ENCODE measurements at regions not wholly inside any gene's neighbourhood (a gene's known extent, or its start where the extent isn't known, plus 50 kb on each side); places are given as distances from the start of the nearest gene placed in this dataset.
"Not testable (repeated sequence)": the region's sequence is repeated elsewhere in the genome, so short reads cannot be mapped to it uniquely, and the experiment has no call there.

DNA sequence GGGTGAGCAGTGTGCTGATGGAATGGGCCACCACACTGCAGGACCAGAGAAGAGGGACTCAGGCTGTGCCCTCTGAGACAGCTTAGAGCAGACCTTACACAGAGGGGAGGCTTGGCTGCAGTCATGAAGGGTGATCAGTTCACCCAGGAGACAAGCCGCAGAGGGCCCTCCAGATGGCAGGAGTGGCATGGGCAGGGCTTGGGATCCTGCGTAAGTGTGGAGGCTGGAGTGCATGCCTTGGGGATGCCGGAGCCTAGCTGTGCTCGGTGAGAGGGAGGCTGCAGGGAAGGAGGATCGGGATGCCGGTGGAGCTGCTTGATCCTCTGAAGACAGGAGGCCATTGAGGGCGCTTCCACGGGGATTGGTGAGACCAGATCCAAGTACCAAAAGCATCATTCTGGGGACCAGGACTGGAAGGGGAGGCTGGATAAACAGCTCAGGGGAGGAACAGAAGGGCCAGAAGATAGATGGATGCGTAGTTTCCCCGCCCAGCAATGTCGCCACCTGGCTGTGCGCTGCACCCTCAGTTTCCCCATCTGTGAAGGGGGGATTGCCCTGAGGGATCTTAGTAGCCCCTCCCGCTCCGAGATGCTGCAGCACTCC is 163.4 kb downstream of the INHBB start:
- ChIA-PET POLR2A (no interaction called here), CTCF (no interaction called here)

- CTCF ChIA-PET = no interaction called here
These were observed 164.2 kb downstream of the INHBB start for GRCh38 chr2:120509991-120510735.

GRCh38 chr2:120510751-120511395 is 164.9 kb downstream of the INHBB start:
- CTCF ChIA-PET = no interaction called here
- POLR2A ChIA-PET = no interaction called here

More at GRCh38 chr2:120509991-120510735, 164.2 kb downstream of the INHBB start:
- POLR2A ChIA-PET = no interaction called here

- ChIA-PET POLR2A (no interaction called here), CTCF (no interaction called here)
These were observed 165.6 kb downstream of the INHBB start for GRCh38 chr2:120511536-120511935.

DNA sequence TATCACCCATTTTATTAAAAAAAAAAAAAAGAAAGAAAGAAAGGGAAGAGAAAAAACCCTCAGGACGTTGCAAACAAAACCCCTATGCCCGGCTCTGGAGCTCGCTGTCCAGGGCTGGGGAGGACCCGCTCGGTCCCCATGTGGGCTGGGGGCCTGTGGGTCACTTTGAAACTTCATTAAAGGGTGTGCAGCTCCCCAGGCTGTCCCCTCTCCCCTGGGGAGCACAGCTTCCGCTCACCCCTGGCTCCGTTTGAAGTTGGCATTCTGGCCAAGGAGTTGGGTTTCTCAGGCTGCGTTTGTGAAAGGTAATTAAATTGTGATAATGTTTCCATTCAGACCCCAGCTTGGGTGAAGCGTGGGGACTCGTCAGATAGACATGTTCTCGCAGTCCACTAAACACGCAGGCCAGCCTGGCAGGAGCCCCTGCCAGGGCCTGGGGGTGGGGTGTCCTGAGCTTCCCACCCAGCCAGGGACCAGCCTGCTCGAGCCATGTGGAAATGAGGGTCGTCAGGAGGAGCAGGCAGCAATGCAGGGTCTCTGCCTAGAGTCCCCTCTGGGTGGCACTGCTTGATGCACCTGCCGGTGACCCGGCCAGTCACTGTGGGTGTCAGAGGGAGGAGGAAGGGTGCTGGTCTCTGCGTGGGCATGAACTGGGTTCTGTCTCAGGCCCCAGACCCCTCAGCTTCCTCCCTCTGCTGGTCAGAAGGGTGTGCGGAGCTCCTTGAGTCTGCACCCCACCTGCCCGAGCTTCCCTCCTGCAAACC is 166.2 kb downstream of the INHBB start:
- POLR2A ChIA-PET = no interaction called here
- CTCF ChIA-PET = no interaction called here

GRCh38 chr2:120513776-120514357 is 167.9 kb downstream of the INHBB start:
- ChIA-PET CTCF (no interaction called here), POLR2A (no interaction called here)

GRCh38 chr2:120514521-120514920 is 168.6 kb downstream of the INHBB start:
- POLR2A ChIA-PET = no interaction called here

GRCh38 chr2:120515066-120515758 is 169.3 kb downstream of the INHBB start:
- POLR2A ChIA-PET, CTCF ChIA-PET: not testable (repeated sequence)

More at GRCh38 chr2:120514521-120514920, 168.6 kb downstream of the INHBB start:
- CTCF ChIA-PET = no interaction called here

DNA sequence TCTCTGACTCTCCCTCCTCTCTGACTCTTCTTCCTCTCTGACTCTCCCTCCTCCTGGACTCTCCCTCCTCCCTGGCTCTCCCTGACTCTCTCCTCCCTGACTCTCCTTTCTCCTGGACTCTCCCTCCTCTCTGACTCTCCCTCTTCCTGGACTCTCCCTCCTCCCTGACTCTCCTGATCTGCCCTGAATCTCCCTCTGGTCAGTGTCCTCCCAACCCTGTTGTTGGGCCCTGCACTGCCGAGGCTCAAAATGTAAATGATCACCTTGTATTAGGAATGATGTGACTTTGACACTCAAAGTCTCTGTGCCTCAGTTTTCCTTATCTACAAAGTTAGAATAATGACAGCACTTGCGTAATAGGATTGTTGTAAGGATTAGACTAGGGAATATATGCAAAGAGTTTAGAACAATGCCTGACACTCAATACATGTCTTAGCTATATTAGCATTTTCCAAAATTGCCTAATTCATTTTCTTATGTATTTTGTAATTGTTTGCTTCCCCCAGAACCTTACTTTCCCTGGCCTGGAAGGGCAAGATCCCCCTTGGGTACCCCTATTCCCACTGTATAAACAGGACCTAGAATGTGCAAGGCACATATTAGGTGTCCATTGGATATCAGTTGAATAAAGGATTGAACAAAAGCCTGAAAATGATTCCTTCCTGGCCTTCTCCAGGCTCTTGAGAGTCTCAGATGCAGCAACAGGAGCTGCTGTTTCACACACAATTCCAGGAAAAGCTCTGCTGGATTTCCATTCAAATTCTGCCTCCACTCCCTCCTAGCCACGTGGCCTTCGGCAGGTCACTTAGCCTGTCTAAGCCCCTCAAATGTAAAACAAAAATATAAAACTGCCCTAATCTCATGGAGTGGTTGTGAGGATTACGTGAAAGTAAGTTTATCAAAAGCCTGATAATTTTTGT is 170.1 kb downstream of the INHBB start:
- ChIA-PET CTCF (no interaction called here), POLR2A (no interaction called here)

- ChIA-PET POLR2A (no interaction called here), CTCF (no interaction called here)
These were observed 170.9 kb downstream of the INHBB start for GRCh38 chr2:120516679-120517314.

DNA sequence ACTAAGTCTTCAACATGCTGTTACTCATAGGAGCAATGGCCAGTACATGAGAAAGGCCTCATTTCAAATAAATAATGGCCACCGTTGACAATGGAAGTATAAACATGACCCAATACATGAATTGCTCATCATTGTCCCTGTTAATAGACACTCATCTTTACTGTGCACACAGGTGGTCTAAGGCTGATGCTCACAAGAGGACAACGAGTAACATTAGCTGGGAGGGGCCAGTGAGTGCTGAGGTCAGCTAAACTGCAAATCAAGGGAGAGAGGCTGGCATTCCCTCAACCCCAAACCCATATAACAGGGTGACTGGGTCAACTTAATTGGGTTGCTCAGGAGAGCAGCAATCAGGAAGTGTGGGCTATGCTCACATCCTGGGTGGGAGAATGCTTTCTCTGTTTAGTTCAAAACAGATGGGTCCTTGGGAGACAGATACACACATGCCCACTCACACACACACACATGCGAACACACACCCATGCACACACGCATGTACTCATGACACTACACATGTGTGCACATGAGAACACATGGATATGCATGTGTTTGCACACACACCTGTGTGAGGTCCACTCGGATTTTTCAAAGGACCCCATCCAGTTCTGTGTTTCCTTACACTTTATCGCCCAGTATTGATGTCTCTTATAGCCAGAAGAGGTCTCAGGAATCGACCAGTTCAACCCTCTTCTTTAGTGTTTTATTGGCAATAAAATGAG is 172.0 kb downstream of the INHBB start:
- POLR2A ChIA-PET = no interaction called here
- CTCF ChIA-PET = no interaction called here

DNA sequence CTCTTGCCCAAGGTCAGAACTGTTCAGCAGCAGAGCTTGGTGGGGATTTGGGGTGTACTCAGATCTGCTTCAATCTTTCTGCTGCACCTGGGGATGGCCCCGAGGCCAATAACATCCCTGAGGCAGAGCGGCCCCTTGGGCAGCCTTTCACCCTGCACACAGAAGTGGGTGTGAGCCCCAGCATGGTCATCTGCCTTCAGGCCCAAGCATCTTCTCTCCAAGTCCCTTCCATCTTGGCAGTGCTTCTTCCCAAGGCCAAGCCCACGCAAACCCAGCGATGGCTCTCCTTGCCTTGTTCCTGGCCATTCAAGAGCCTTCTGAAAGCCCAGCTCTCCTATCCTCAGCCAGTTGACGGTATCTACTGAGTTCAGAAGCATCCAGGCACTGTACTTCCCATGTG is 172.9 kb downstream of the INHBB start:
- CTCF ChIA-PET = no interaction called here

DNA sequence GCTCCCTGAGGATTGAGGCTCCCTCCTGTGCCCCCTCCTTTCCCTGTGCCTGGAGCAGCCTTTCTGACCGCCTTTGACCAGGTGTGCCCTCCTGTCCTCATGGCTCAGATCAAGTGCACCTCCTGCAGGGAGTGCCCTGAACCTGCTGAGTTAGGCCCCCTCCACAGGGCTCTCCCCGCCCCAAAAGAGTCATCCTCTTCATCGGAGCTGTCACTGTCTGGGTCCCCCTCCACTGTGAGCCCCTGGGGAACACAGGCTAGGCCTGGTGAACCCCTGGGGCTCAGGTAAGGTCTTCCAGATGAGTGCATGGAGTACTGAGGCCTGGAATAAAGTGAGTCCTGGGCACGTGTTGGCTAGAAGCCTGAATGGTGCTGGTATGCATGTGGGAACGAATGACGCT is 173.5 kb downstream of the INHBB start:
- POLR2A ChIA-PET = no interaction called here
- CTCF ChIA-PET = no interaction called here

More for the DNA sequence above, 172.9 kb downstream of the INHBB start:
- POLR2A ChIA-PET = no interaction called here

GRCh38 chr2:120520454-120520853 is 174.5 kb downstream of the INHBB start:
- POLR2A ChIA-PET = no interaction called here
- CTCF ChIA-PET = no interaction called here

GRCh38 chr2:120520929-120521912 is 175.3 kb downstream of the INHBB start:
- POLR2A ChIA-PET = no interaction called here
- CTCF ChIA-PET = interaction anchor here (0.6 kb wide), 1 partner anchor 127 kb away, joined by 3 read pairs; no protein-coding TSS in a partner anchor

DNA sequence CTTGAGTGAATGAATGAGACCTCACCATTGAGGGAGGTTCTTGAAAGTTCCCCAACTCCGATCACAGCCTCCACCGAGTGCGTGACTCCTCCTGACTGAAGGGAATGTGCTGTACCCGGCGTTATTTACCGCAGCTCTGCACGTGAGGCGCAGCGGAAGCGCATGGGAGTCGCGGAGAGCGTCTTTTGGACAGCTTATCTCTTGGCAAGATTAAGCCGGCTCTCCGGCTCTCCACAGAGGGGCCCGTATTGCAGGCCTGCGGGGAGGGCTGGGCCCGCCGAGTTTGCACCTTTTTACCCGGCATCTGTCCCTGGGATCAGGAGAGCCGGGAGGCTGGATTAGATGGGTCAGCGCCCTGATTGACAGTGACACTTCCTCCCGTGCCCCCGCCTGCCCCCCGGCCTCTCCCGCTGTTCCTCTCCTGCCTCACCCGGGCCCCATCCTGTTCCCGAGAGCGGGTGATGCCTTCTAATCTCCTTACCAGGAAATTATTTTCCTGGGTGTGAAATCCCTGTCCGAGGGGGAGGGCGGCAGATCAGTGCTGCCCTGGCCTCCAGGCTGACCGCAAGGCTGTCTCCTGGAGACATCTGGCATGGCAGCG is 176.3 kb downstream of the INHBB start:
- CTCF ChIA-PET = no interaction called here
- POLR2A ChIA-PET = no interaction called here

Data from activated CD8-positive, alpha-beta memory T cell treated with anti-CD3 and anti-CD28 coated beads for 36 hours (primary cell).